ENCODE measurements at regions not wholly inside any gene's neighbourhood (a gene's known extent, or its start where the extent isn't known, plus 50 kb on each side); places are given as distances from the start of the nearest gene placed in this dataset.

DNA sequence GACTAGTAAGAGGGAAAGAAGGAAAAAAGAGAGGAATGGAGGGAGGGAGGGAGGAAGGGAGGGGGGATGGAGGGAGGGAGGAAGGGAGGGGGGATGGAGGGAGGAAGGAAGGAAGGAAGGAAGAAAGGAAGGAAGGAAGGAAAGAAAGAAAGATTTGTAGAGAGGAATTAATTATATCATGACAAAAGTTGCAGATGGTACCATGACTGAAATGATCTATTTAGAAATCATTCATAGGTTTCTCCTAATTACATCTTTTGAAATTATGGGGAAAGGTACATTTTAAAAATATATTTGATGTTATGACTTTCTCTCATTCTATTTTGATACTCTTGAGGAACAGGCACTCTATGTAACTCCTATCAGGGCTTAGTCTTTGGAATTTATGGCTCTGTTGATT lies 236.2 kb upstream of the BTG1 start:
- TF ChIP-seq, protein P1, sequence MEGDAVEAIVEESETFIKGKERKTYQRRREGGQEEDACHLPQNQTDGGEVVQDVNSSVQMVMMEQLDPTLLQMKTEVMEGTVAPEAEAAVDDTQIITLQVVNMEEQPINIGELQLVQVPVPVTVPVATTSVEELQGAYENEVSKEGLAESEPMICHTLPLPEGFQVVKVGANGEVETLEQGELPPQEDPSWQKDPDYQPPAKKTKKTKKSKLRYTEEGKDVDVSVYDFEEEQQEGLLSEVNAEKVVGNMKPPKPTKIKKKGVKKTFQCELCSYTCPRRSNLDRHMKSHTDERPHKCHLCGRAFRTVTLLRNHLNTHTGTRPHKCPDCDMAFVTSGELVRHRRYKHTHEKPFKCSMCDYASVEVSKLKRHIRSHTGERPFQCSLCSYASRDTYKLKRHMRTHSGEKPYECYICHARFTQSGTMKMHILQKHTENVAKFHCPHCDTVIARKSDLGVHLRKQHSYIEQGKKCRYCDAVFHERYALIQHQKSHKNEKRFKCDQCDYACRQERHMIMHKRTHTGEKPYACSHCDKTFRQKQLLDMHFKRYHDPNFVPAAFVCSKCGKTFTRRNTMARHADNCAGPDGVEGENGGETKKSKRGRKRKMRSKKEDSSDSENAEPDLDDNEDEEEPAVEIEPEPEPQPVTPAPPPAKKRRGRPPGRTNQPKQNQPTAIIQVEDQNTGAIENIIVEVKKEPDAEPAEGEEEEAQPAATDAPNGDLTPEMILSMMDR (IDR thresholded peaks at IDR 0.05), result no peak
- TF ChIP-seq POLR2A (IDR thresholded peaks at IDR 0.05), result no peak
- TF ChIP-seq POLR2AphosphoS5 (IDR thresholded peaks at IDR 0.05), result no peak
